ENCODE measurements at regions not wholly inside any gene's neighbourhood (a gene's known extent, or its start where the extent isn't known, plus 50 kb on each side); places are given as distances from the start of the nearest gene placed in this dataset.

GRCh38 chr14:51487848-51488247, 163.9 kb upstream of the FRMD6 start:
- Histone ChIP-seq H3K9me3 (no peaks in the 10 kb centered on the region), H3K27me3 (no peaks in the 10 kb centered on the region), H3K36me3 (no peaks in the 10 kb centered on the region), H3K4me3 (no peak overlapping the region), H3K27ac (no peak overlapping the region), H3K4me1 (peaks cover 0 to 13% (median 3%) of the 10 kb centered on the region in 4 donors)
- DNase-seq: no peak
- WGBS, 5 donors: 81 to 95% (median 82%) methylated on average over 6 of the region's 6 CpGs
- TF ChIP-seq POLR2AphosphoS5 (IDR thresholded peaks at IDR 0.05) (no peak), EP300 (IDR thresholded peaks at IDR 0.05) (no peak), CTCF (IDR thresholded peaks at IDR 0.05) (no peak), POLR2A (IDR thresholded peaks at IDR 0.05) (no peak)
- intact Hi-C loops (cut with DNase I; ENCODE audit: low total_unique reads): no loop called here

GRCh38 chr14:51488569-51489220, 163.0 kb upstream of the FRMD6 start:
- Histone ChIP-seq H3K36me3 (no peaks in the 10 kb centered on the region), H3K27ac (no peak overlapping the region), H3K9me3 (no peaks in the 10 kb centered on the region), H3K27me3 (no peaks in the 10 kb centered on the region), H3K4me3 (no peak overlapping the region), H3K4me1 (peaks cover 0 to 13% (median 3%) of the 10 kb centered on the region in 4 donors)
- intact Hi-C loops (cut with DNase I; ENCODE audit: low total_unique reads): no loop called here
- DNase-seq: no peak
- WGBS, 5 donors: 84 to 94% (median 91%) methylated on average over 6 of the region's 6 CpGs
- TF ChIP-seq EP300 (IDR thresholded peaks at IDR 0.05) (no peak), CTCF (IDR thresholded peaks at IDR 0.05) (no peak), POLR2AphosphoS5 (IDR thresholded peaks at IDR 0.05) (no peak), POLR2A (IDR thresholded peaks at IDR 0.05) (no peak)

- no peak for DNase-seq
- no peaks in the 10 kb centered on the region for H3K36me3 ChIP-seq
- no peak overlapping the region for H3K27ac ChIP-seq
- H3K27me3 ChIP-seq: no peaks in the 10 kb centered on the region
- H3K4me3 ChIP-seq: no peak overlapping the region
- peaks cover 0 to 13% (median 0%) of the 10 kb centered on the region in 4 donors for H3K4me1 ChIP-seq
- no peak for TF ChIP-seq POLR2A (IDR thresholded peaks at IDR 0.05)
- no peak for TF ChIP-seq EP300 (IDR thresholded peaks at IDR 0.05)
- TF ChIP-seq CTCF (IDR thresholded peaks at IDR 0.05): no peak
- TF ChIP-seq POLR2AphosphoS5 (IDR thresholded peaks at IDR 0.05): no peak
- WGBS, 5 donors: 66 to 89% (median 80%) methylated on average over 3 of the region's 3 CpGs
- intact Hi-C loops (cut with DNase I; ENCODE audit: low total_unique reads): no loop called here
- no peaks in the 10 kb centered on the region for H3K9me3 ChIP-seq
Observed at GRCh38 chr14:51490205-51490604, 161.5 kb upstream of the FRMD6 start.

GRCh38 chr14:51491036-51491545, 160.6 kb upstream of the FRMD6 start:
- peak in 1 of 2 donors; percentile 39 for DNase-seq
- Histone ChIP-seq H3K9me3 (peaks cover 0 to under 1% (median 0%) of the 10 kb centered on the region in 4 donors), H3K27ac (no peak overlapping the region), H3K36me3 (no peaks in the 10 kb centered on the region), H3K27me3 (no peaks in the 10 kb centered on the region), H3K4me3 (no peak overlapping the region), H3K4me1 (peaks cover 0 to 13% (median 0%) of the 10 kb centered on the region in 4 donors)
- 72 to 84% (median 73%) methylated on average over 3 of the region's 3 CpGs for WGBS, 5 donors
- intact Hi-C loops (cut with DNase I; ENCODE audit: low total_unique reads): no loop called here
- TF ChIP-seq POLR2AphosphoS5 (IDR thresholded peaks at IDR 0.05) (no peak), POLR2A (IDR thresholded peaks at IDR 0.05) (no peak), EP300 (IDR thresholded peaks at IDR 0.05) (no peak), CTCF (IDR thresholded peaks at IDR 0.05) (no peak)
